ENCODE measurements at regions not wholly inside any gene's neighbourhood (a gene's known extent, or its start where the extent isn't known, plus 50 kb on each side); places are given as distances from the start of the nearest gene placed in this dataset.

GRCh38 chr10:23610626-23611307, 171.9 kb downstream of the OTUD1 start:
- Histone ChIP-seq H3K9me2 (ENCODE audit: insufficient read depth, low read length) (no peaks in the 10 kb centered on the region), H2AFZ (ENCODE audit: low read length) (no peak overlapping the region), H3K27ac (ENCODE audit: low read depth, low read length, poor library complexity, severe bottlenecking) (no peak overlapping the region), H3K9me3 (ENCODE audit: low read length) (no peaks in the 10 kb centered on the region), H3K4me1 (ENCODE audit: insufficient read depth, low read length, poor library complexity, severe bottlenecking) (no peaks in the 10 kb centered on the region), H4K20me1 (ENCODE audit: insufficient read depth, low read length) (no peaks in the 10 kb centered on the region), H3K4me3 (ENCODE audit: low read depth, low read length, poor library complexity, severe bottlenecking) (no peak overlapping the region), H3K79me2 (ENCODE audit: insufficient read depth, low read depth, low read length) (no peaks in the 10 kb centered on the region), H3K4me2 (ENCODE audit: low read length) (no peak overlapping the region), H3K36me3 (ENCODE audit: insufficient read depth, low read length) (no peaks in the 10 kb centered on the region)
- TF ChIP-seq EZH2phosphoT487 (IDR thresholded peaks at IDR 0.05; ENCODE audit: borderline replicate concordance, low read depth, low read length) = no peak
- TF ChIP-seq, protein P1, sequence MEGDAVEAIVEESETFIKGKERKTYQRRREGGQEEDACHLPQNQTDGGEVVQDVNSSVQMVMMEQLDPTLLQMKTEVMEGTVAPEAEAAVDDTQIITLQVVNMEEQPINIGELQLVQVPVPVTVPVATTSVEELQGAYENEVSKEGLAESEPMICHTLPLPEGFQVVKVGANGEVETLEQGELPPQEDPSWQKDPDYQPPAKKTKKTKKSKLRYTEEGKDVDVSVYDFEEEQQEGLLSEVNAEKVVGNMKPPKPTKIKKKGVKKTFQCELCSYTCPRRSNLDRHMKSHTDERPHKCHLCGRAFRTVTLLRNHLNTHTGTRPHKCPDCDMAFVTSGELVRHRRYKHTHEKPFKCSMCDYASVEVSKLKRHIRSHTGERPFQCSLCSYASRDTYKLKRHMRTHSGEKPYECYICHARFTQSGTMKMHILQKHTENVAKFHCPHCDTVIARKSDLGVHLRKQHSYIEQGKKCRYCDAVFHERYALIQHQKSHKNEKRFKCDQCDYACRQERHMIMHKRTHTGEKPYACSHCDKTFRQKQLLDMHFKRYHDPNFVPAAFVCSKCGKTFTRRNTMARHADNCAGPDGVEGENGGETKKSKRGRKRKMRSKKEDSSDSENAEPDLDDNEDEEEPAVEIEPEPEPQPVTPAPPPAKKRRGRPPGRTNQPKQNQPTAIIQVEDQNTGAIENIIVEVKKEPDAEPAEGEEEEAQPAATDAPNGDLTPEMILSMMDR (conservative IDR thresholded peaks at IDR 0.05; ENCODE audit: low read length) = no peak
- POLR2A ChIA-PET = interaction anchor here (0.7 kb wide), 1 partner anchor 29 kb away, joined by 3 read pairs; no protein-coding TSS in a partner anchor
- DNase-seq (ENCODE audit: low spot score) = no peak
- no TSS peak for BruUV-seq (replicated peaks)
- CTCF ChIA-PET (ENCODE audit: unreplicated experiment) = no interaction called here
- intact Hi-C loops (cut with micrococcal nuclease; ENCODE audit: unreplicated experiment) = no loop called here

DNA sequence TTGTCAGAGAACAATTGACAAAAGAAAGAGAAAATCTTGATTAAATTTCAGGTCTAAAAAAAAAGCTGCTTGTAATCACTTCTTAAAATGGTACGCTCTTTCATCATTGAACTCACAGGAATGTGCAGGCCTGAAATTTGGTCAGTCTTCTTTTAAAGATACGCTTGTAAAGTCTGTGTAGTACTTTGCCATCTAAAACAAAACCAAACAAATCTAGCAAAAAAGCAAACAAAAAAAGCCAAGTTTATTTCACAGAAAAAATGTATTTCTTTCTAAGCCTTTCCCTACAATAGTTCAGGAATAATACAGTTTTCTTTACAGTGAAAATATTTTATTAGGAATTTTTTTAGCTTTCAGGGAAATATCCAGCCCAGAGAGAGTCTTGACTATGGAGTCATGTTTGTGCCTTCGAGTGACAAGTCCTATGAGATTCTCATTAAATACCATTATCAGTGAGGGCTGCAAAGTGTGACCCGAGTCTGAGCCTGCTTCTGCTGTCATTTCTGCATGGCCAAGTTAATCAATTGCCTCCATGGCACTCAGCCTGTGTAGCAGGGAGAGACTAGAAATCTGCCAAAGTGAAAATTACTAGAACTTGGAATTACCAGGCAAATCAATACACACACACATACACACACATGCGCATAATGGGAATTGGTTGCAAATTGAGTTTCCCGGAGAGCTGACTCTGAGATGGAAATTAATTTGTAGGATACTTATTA, 172.6 kb downstream of the OTUD1 start:
- BruUV-seq (replicated peaks) = no TSS peak
- H3K27ac ChIP-seq (ENCODE audit: low read depth, low read length, poor library complexity, severe bottlenecking) = no peak overlapping the region
- H3K9me2 ChIP-seq (ENCODE audit: insufficient read depth, low read length) = no peaks in the 10 kb centered on the region
- H3K4me2 ChIP-seq (ENCODE audit: low read length) = no peak overlapping the region
- no peaks in the 10 kb centered on the region for H3K9me3 ChIP-seq (ENCODE audit: low read length)
- H4K20me1 ChIP-seq (ENCODE audit: insufficient read depth, low read length) = no peaks in the 10 kb centered on the region
- ChIA-PET POLR2A (no interaction called here), CTCF (ENCODE audit: unreplicated experiment) (no interaction called here)
- no peaks in the 10 kb centered on the region for H3K79me2 ChIP-seq (ENCODE audit: insufficient read depth, low read depth, low read length)
- H2AFZ ChIP-seq (ENCODE audit: low read length) = no peak overlapping the region
- no peak overlapping the region for H3K4me3 ChIP-seq (ENCODE audit: low read depth, low read length, poor library complexity, severe bottlenecking)
- DNase-seq (ENCODE audit: low spot score) = no peak
- intact Hi-C loops (cut with micrococcal nuclease; ENCODE audit: unreplicated experiment) = no loop called here
- no peak for TF ChIP-seq EZH2phosphoT487 (IDR thresholded peaks at IDR 0.05; ENCODE audit: borderline replicate concordance, low read depth, low read length)
- TF ChIP-seq, protein P1 (conservative IDR thresholded peaks at IDR 0.05; ENCODE audit: low read length) = no peak
- H3K36me3 ChIP-seq (ENCODE audit: insufficient read depth, low read length) = no peaks in the 10 kb centered on the region
- no peaks in the 10 kb centered on the region for H3K4me1 ChIP-seq (ENCODE audit: insufficient read depth, low read length, poor library complexity, severe bottlenecking)

- Histone ChIP-seq H3K4me2 (ENCODE audit: low read length) (no peak overlapping the region), H3K4me3 (ENCODE audit: low read depth, low read length, poor library complexity, severe bottlenecking) (no peak overlapping the region), H3K9me2 (ENCODE audit: insufficient read depth, low read length) (no peaks in the 10 kb centered on the region), H3K79me2 (ENCODE audit: insufficient read depth, low read depth, low read length) (no peaks in the 10 kb centered on the region), H4K20me1 (ENCODE audit: insufficient read depth, low read length) (no peaks in the 10 kb centered on the region), H3K4me1 (ENCODE audit: insufficient read depth, low read length, poor library complexity, severe bottlenecking) (no peaks in the 10 kb centered on the region), H3K36me3 (ENCODE audit: insufficient read depth, low read length) (no peaks in the 10 kb centered on the region), H3K27ac (ENCODE audit: low read depth, low read length, poor library complexity, severe bottlenecking) (no peak overlapping the region), H2AFZ (ENCODE audit: low read length) (no peak overlapping the region), H3K9me3 (ENCODE audit: low read length) (no peaks in the 10 kb centered on the region)
- TF ChIP-seq EZH2phosphoT487 (IDR thresholded peaks at IDR 0.05; ENCODE audit: borderline replicate concordance, low read depth, low read length) = no peak
- TF ChIP-seq, protein P1 (conservative IDR thresholded peaks at IDR 0.05; ENCODE audit: low read length) = no peak
- CTCF ChIA-PET (ENCODE audit: unreplicated experiment) = no interaction called here
- POLR2A ChIA-PET = no interaction called here
- intact Hi-C loops (cut with micrococcal nuclease; ENCODE audit: unreplicated experiment) = no loop called here
- BruUV-seq (replicated peaks) = no TSS peak
- DNase-seq (ENCODE audit: low spot score) = no peak
These were observed 175.0 kb downstream of the OTUD1 start for GRCh38 chr10:23613900-23614299.

Measured in OCI-LY7 (cell line).